Right lobe of liver (tissue), 4 donors: ENCODE measurements at regions not wholly inside any gene's neighbourhood (a gene's known extent, or its start where the extent isn't known, plus 50 kb on each side); places are given as distances from the start of the nearest gene placed in this dataset.

Experiments used
- POLR2A ChIP-seq: fragments of 450-650 bp; IDR thresholded peaks from one replicate; pipeline ENCODE4 v1.6.1; 2017; ENCODE audit warnings: antibody characterized with exemption, mild to moderate bottlenecking
- TF ChIP-seq, protein P1 (sequence below), 4 donors: fragments of 200-600 bp in 3 of 4; fragments of 450-650 bp in 1 of 4; IDR thresholded peaks; one replicate each; pipeline versions ENCODE4 v1.5.1 to v1.8.0; 2016 to 2022; ENCODE audit warnings: antibody characterized with exemption in 4 of 4, mild to moderate bottlenecking in 2 of 4
- donor health status: DM: no; HTN: no; CAD: no.
- donor health status: DM: no; HTN: no; CAD: no.
- donor health status: DM: no; HTN: yes; CAD: no.

- TF ChIP-seq, protein P1, sequence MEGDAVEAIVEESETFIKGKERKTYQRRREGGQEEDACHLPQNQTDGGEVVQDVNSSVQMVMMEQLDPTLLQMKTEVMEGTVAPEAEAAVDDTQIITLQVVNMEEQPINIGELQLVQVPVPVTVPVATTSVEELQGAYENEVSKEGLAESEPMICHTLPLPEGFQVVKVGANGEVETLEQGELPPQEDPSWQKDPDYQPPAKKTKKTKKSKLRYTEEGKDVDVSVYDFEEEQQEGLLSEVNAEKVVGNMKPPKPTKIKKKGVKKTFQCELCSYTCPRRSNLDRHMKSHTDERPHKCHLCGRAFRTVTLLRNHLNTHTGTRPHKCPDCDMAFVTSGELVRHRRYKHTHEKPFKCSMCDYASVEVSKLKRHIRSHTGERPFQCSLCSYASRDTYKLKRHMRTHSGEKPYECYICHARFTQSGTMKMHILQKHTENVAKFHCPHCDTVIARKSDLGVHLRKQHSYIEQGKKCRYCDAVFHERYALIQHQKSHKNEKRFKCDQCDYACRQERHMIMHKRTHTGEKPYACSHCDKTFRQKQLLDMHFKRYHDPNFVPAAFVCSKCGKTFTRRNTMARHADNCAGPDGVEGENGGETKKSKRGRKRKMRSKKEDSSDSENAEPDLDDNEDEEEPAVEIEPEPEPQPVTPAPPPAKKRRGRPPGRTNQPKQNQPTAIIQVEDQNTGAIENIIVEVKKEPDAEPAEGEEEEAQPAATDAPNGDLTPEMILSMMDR (IDR thresholded peaks at IDR 0.05): no peak
- no peak for TF ChIP-seq POLR2A
Measured at GRCh38 chr20:6496874-6497273, 270.6 kb upstream of the BMP2 start.
